BJ (cell line): ENCODE measurements at regions not wholly inside any gene's neighbourhood (a gene's known extent, or its start where the extent isn't known, plus 50 kb on each side); places are given as distances from the start of the nearest gene placed in this dataset.

Experiments used
- CTCF ChIA-PET: fragments of 350-600 bp; formaldehyde crosslinking; extraction: SDS; loops from one replicate; lab custom pipeline; 2021; ENCODE audit warnings: antibody characterized with exemption, inconsistent platforms; lab: Yijun Ruan, JAX
- POLR2A ChIA-PET: fragments of 300-600 bp; sonication (Branson Sonifier 250); formaldehyde crosslinking; extraction: SDS; loops from one replicate; lab custom pipeline; 2021; ENCODE audit warnings: antibody characterized with exemption; lab: Charles Lee
- DNase-seq: peaks from one replicate; pipeline ENCODE4 v3.0.0-alpha.2; 2011; ENCODE audit warnings: low read depth
- H3K27me3 ChIP-seq: 2 replicates; pipeline ENCODE4 v1.6.0; 2011; ENCODE audit warnings: low read length; ENCODE audit not compliant: control insufficient read depth, insufficient read depth
- H3K36me3 ChIP-seq: 2 replicates; pipeline ENCODE4 v1.5.1; 2011; ENCODE audit warnings: low read length; ENCODE audit not compliant: control insufficient read depth, insufficient read depth
- H3K4me3 ChIP-seq: 2 replicates; pipeline ENCODE4 v1.5.1; 2011; ENCODE audit warnings: low read depth, mild to moderate bottlenecking, control low read depth, low read length
- CTCF ChIP-seq: IDR thresholded peaks from 2 replicates; pipeline ENCODE4 v1.5.1; 2011; ENCODE audit warnings: low read depth, mild to moderate bottlenecking, control low read depth, inconsistent platforms, low read length, moderate library complexity; ENCODE audit not compliant: insufficient read depth

GRCh38 chr15:52923626-52924025 is 133.5 kb upstream of the ONECUT1 start:
- no peaks in the 10 kb centered on the region for H3K36me3 ChIP-seq
- DNase-seq, result no peak
- ChIA-PET POLR2A (no interaction called here), CTCF (no interaction called here)
- no peak overlapping the region for H3K4me3 ChIP-seq
- H3K27me3 ChIP-seq, result no peaks in the 10 kb centered on the region
- no peak for TF ChIP-seq CTCF

GRCh38 chr15:52922871-52923270 is 132.7 kb upstream of the ONECUT1 start:
- CTCF ChIA-PET, result interaction anchor here (0.6 kb wide), 1 partner anchor 1097 kb away, joined by 3 read pairs; no protein-coding TSS in a partner anchor

GRCh38 chr15:52912172-52912571 is 122.0 kb upstream of the ONECUT1 start:
- no peaks in the 10 kb centered on the region for H3K27me3 ChIP-seq
- ChIA-PET POLR2A (no interaction called here), CTCF (no interaction called here)
- no peak overlapping the region for H3K4me3 ChIP-seq
- no peak for DNase-seq
- H3K36me3 ChIP-seq, result no peaks in the 10 kb centered on the region
- TF ChIP-seq CTCF, result no peak

More at GRCh38 chr15:52922871-52923270, 132.7 kb upstream of the ONECUT1 start:
- H3K36me3 ChIP-seq, result no peaks in the 10 kb centered on the region
- POLR2A ChIA-PET, result no interaction called here
- no peak for TF ChIP-seq CTCF
- no peak overlapping the region for H3K4me3 ChIP-seq
- DNase-seq, result no peak
- H3K27me3 ChIP-seq, result no peaks in the 10 kb centered on the region

- no peak for DNase-seq
- POLR2A ChIA-PET, result no interaction called here
- H3K27me3 ChIP-seq, result no peaks in the 10 kb centered on the region
- CTCF ChIA-PET, result no interaction called here
- H3K36me3 ChIP-seq, result no peaks in the 10 kb centered on the region
- no peak overlapping the region for H3K4me3 ChIP-seq
- no peak for TF ChIP-seq CTCF
Measured at GRCh38 chr15:52893338-52893737, 103.2 kb upstream of the ONECUT1 start.

- CTCF ChIA-PET, result no interaction called here
- no peak for TF ChIP-seq CTCF
- Histone ChIP-seq H3K27me3 (no peaks in the 10 kb centered on the region), H3K4me3 (no peak overlapping the region), H3K36me3 (no peaks in the 10 kb centered on the region)
- no peak for DNase-seq
- POLR2A ChIA-PET, result no interaction called here
Measured at GRCh38 chr15:52879904-52880303, 89.8 kb upstream of the ONECUT1 start.
